Osteoblast (primary cell): ENCODE measurements at regions not wholly inside any gene's neighbourhood (a gene's known extent, or its start where the extent isn't known, plus 50 kb on each side); places are given as distances from the start of the nearest gene placed in this dataset.

Experiments used
- DNase-seq: peaks from one replicate; pipeline ENCODE4 v3.0.0; 2011; ENCODE audit warnings: low spot score, mixed read lengths; ENCODE audit not compliant: insufficient read length; ENCODE audit errors: missing footprints
- H2AFZ ChIP-seq: 2 replicates; pipeline ENCODE4 v1.6.0; 2011; ENCODE audit warnings: mild to moderate bottlenecking, low read length
- H3K27ac ChIP-seq: 2 replicates; pipeline ENCODE4 v1.5.1; 2011; ENCODE audit warnings: mild to moderate bottlenecking, low read depth, low read length, moderate library complexity
- H3K27me3 ChIP-seq: 2 replicates; pipeline ENCODE4 v1.6.0; 2012; ENCODE audit warnings: mild to moderate bottlenecking, control low read depth, inconsistent platforms, low read length, moderate library complexity; ENCODE audit not compliant: insufficient read depth
- H3K36me3 ChIP-seq: 2 replicates; pipeline ENCODE4 v1.5.1; 2011; ENCODE audit warnings: mild to moderate bottlenecking, low read length, control low read depth, moderate library complexity; ENCODE audit not compliant: insufficient read depth
- H3K4me1 ChIP-seq: 2 replicates; pipeline ENCODE4 v1.5.1; 2011; ENCODE audit warnings: mild to moderate bottlenecking, low read length, control low read depth, moderate library complexity; ENCODE audit not compliant: insufficient read depth
- H3K4me2 ChIP-seq: 2 replicates; pipeline ENCODE4 v1.6.0; 2011; ENCODE audit warnings: mild to moderate bottlenecking, low read length; ENCODE audit not compliant: insufficient read depth
- H3K4me3 ChIP-seq: fragments of 200-600 bp; sonication (generic); 3 replicates; pipeline ENCODE4 v1.5.1; 2012; ENCODE audit warnings: mild to moderate bottlenecking, low read length, inconsistent platforms; ENCODE audit not compliant: insufficient read depth
- H3K79me2 ChIP-seq: 2 replicates; pipeline ENCODE4 v1.6.0; 2012; ENCODE audit warnings: mild to moderate bottlenecking, low read length, control low read depth, inconsistent platforms; ENCODE audit not compliant: insufficient read depth
- H3K9me3 ChIP-seq: 2 replicates; pipeline ENCODE4 v1.5.1; 2011; ENCODE audit warnings: low read depth, low read length, control low read depth
- H4K20me1 ChIP-seq: 2 replicates; pipeline ENCODE4 v1.6.0; 2012; ENCODE audit warnings: mild to moderate bottlenecking, low read length, control low read depth; ENCODE audit not compliant: insufficient read depth
- TF ChIP-seq, protein P1 (sequence below): IDR thresholded peaks from 2 replicates; pipeline ENCODE4 v1.5.1; 2011; ENCODE audit warnings: mild to moderate bottlenecking, low read depth, low read length, moderate library complexity; ENCODE audit errors: extremely low read depth

- Histone ChIP-seq H3K27me3 (peaks cover 14% of the 10 kb centered on the region), H3K4me2 (no peak overlapping the region), H3K36me3 (no peaks in the 10 kb centered on the region), H3K4me1 (no peaks in the 10 kb centered on the region), H3K9me3 (no peaks in the 10 kb centered on the region), H2AFZ (no peak overlapping the region), H4K20me1 (no peaks in the 10 kb centered on the region), H3K79me2 (no peaks in the 10 kb centered on the region), H3K27ac (no peak overlapping the region), H3K4me3 (no peak overlapping the region)
- TF ChIP-seq, protein P1, sequence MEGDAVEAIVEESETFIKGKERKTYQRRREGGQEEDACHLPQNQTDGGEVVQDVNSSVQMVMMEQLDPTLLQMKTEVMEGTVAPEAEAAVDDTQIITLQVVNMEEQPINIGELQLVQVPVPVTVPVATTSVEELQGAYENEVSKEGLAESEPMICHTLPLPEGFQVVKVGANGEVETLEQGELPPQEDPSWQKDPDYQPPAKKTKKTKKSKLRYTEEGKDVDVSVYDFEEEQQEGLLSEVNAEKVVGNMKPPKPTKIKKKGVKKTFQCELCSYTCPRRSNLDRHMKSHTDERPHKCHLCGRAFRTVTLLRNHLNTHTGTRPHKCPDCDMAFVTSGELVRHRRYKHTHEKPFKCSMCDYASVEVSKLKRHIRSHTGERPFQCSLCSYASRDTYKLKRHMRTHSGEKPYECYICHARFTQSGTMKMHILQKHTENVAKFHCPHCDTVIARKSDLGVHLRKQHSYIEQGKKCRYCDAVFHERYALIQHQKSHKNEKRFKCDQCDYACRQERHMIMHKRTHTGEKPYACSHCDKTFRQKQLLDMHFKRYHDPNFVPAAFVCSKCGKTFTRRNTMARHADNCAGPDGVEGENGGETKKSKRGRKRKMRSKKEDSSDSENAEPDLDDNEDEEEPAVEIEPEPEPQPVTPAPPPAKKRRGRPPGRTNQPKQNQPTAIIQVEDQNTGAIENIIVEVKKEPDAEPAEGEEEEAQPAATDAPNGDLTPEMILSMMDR = no peak
- DNase-seq = no peak
Observed at GRCh38 chr3:127105587-127105986, 87.3 kb upstream of the PRR23E start.

GRCh38 chr3:127106053-127106452 lies 86.9 kb upstream of the PRR23E start:
- no peak overlapping the region for H2AFZ ChIP-seq
- no peaks in the 10 kb centered on the region for H3K36me3 ChIP-seq
- H3K27me3 ChIP-seq = peaks cover 14% of the 10 kb centered on the region
- no peak overlapping the region for H3K4me3 ChIP-seq
- no peak for DNase-seq
- no peaks in the 10 kb centered on the region for H3K9me3 ChIP-seq
- no peak overlapping the region for H3K4me2 ChIP-seq
- TF ChIP-seq, protein P1 = no peak
- no peak overlapping the region for H3K27ac ChIP-seq
- H3K4me1 ChIP-seq = no peaks in the 10 kb centered on the region
- no peaks in the 10 kb centered on the region for H4K20me1 ChIP-seq
- H3K79me2 ChIP-seq = no peaks in the 10 kb centered on the region

DNA sequence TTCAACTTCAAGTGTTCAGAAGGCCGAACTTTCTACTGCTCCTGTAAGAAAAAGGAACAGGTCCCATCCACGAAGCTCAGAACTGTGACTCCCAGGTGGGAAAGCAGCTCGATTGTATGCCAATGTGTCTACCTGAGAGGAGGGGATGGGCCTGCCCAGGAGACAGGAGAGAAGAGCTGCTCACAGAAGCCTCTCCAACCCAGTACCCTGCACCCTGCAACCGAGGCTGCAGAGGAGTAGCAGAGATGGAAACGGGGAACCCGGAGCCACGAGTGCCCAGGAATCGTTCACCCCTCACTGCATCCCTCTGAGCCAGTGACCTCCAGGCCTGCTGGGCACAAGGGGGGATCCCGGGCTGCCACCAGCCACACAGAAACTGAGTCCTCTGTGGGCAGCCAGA lies 86.5 kb upstream of the PRR23E start:
- Histone ChIP-seq H3K9me3 (peaks cover 3% of the 10 kb centered on the region), H2AFZ (no peak overlapping the region), H3K4me1 (no peaks in the 10 kb centered on the region), H3K27ac (no peak overlapping the region), H3K4me2 (no peak overlapping the region), H3K27me3 (peaks cover 14% of the 10 kb centered on the region), H3K36me3 (no peaks in the 10 kb centered on the region), H3K79me2 (no peaks in the 10 kb centered on the region), H3K4me3 (no peak overlapping the region), H4K20me1 (no peaks in the 10 kb centered on the region)
- TF ChIP-seq, protein P1 = no peak
- no peak for DNase-seq

GRCh38 chr3:127107002-127107401 lies 85.9 kb upstream of the PRR23E start:
- Histone ChIP-seq H4K20me1 (no peaks in the 10 kb centered on the region), H3K27me3 (peaks cover 10% of the 10 kb centered on the region), H2AFZ (no peak overlapping the region), H3K36me3 (no peaks in the 10 kb centered on the region), H3K4me2 (no peak overlapping the region), H3K9me3 (peaks cover 3% of the 10 kb centered on the region), H3K79me2 (no peaks in the 10 kb centered on the region), H3K4me1 (no peaks in the 10 kb centered on the region), H3K4me3 (no peak overlapping the region), H3K27ac (no peak overlapping the region)
- DNase-seq = no peak
- TF ChIP-seq, protein P1 = no peak
